CD4-positive, alpha-beta T cell treated with Interleukin-15 for 4 hours (primary cell): ENCODE measurements at regions not wholly inside any gene's neighbourhood (a gene's known extent, or its start where the extent isn't known, plus 50 kb on each side); places are given as distances from the start of the nearest gene placed in this dataset.

Source experiments
- DNase-seq: peaks from one replicate; pipeline ENCODE4 v3.0.0-alpha.2; 2020; ENCODE audit warnings: low spot score

- DNase-seq: no peak
These were observed 332.0 kb downstream of the PCDH18 start for GRCh38 chr4:137200322-137200721.

DNA sequence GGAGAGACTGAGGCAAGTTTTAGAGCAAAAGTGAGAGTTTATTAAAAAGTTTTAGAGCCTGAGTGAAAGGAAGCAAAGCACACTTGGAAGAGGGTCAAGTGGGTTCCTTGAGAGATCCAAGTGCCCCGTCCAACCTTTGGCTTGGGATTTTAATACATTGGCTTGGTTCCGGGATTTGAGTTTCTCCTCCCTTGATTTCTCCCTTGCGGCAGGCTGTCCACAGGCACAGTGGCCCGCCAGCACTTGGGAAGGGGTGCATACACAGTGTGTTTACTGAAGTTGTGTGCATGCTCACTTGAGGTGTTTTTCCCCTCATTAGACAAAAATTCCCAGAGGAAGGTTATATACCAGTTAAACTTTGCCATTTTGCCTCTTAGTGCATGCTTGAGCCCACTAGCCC is 333.5 kb downstream of the PCDH18 start:
- no peak for DNase-seq

GRCh38 chr4:137194670-137195069 is 337.6 kb downstream of the PCDH18 start:
- no peak for DNase-seq

GRCh38 chr4:137193564-137193963 is 338.7 kb downstream of the PCDH18 start:
- DNase-seq: no peak

GRCh38 chr4:137181293-137181899 is 350.9 kb downstream of the PCDH18 start:
- DNase-seq: no peak

DNA sequence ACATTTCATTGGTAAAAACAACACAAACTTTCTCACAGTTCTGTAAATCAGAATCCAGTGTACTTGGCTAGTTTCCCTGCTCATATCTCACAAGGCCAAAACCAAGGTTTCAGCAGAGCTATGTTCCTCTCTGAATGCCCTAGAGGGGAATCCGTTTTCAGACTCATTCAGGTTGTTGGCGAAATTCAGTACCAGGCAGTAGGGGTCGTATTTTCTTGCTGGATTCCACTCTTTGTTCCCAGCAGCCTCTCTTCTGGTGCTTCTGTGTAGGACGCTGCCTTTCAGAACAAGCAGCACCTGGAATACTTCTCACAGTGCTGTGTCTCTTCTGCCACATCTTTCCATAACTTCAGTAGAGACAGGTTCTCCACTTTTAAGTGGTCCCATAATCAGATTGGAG is 351.9 kb downstream of the PCDH18 start:
- DNase-seq: no peak

DNA sequence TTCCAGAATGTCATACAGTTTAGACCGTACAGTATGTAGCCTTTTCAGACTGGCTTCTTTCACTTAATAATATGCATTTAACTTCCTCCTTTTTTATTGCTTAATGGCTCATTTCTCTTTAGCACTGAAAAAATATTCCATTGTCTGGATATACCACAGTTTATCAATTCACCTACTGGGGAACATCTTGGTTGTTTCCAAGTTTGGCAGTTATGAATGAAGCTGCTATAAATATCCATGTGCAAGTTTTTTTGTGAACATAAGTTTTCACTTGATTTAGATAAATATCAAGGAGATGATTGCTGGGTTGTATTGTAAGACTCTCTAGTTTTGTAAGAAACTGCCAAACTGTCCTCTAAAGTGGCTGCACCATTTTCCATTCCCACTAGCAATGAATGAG is 375.5 kb downstream of the PCDH18 start:
- no peak for DNase-seq

DNA sequence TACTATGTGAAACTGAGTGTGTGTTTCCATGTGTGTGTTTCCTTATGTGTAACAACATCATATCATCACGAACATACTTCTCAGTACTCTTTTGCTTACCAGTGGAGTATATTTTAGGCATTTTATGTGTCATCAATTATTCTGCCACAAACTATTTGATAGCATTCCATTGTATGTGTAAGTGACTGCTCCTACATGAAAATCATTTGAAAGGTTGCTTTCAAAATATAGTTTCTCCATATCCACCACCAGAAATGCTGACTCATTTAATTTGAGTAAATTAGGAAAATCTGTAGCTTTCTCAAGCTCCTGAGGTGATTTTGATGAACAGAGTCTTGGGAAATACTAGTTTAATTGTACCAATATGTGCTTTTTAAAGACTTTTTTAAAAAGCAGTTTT is 376.2 kb downstream of the PCDH18 start:
- no peak for DNase-seq

DNA sequence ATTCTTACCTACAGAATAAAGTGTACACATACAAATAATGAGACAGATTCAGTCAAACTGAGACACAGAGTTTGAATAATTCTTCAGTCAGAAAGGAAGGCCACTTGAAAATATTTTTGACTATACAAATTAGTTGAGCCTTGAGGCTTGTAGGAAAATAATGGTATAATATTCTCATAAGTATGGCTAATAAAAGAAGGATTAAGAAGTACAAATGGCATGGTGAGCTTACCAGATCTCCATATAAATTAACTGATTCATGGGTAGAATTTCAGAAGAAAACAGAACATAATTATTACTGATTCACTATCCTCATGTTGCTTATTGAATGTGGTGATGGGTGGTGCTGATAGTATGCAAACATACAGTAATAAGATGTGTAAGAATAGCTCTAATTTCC is 401.1 kb downstream of the PCDH18 start:
- DNase-seq: no peak

- DNase-seq: no peak
These were observed 402.4 kb downstream of the PCDH18 start for GRCh38 chr4:137129845-137130244.

- no peak for DNase-seq
These were observed 402.9 kb downstream of the PCDH18 start for GRCh38 chr4:137129441-137129840.

DNA sequence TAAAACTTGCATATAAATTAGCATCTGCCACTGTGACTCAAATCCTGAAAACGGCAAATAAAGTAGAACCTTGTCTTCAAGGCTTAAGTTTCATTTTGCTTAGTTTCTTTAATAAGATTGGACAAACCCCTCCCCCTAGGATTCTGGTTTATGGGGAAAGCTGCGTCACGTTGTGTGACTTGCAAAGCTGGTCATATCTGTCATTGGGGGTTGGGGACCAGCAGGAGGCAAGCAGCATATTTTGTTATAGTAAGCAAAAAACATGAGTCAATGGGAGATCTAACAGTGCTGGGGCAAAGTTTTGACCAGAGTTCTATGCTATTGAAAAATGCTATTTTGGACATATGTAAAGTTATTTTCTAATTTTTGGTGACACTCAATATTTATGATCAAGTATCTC is 407.3 kb downstream of the PCDH18 start:
- no peak for DNase-seq

DNA sequence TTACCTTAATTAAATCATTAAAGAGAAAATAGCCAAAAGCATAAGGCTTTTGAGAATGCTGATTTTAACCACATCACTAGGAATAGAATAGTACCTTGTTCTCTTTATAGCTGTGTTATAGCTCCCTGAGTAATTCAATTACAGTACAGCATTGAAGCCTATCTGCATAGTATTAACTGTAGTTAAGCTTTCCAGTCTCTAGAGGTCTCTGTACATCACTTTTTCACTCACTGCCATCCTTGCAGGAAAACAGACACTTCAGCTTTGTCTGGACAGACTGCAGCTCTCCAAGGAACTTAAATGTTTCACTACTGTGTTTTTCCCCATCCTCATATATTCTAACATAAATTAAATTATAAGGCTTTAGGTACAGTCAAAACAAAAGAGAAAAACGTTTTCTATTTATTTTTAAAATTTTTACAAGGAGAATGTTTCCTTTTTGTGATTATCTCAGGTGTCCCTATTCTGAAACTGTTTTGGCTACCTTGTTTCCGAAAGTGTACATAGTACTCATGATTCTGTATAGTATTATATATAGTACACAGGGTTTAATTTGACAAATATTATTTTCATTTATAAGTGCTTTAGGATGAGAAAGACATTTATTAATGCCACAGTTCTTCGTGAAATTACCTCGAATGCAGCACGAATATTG is 407.9 kb downstream of the PCDH18 start:
- DNase-seq: no peak

DNA sequence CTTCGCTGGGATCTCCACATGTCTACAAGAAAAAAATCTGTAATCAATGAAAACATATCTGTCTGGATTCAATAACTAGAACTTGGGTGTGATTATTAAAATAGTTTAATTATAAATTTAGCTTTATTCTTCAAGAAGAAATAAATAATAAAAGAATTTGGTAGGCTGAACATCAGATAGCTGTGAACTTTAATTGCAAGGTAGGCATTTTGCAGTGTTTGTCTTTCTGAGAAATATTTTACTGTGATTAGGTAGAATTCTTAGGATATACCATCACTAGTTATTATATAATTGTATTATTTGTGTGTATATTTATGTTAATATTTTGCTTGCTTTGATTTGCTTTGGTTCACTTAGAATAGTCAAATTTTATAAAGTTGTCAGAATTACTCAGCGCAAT is 409.4 kb downstream of the PCDH18 start:
- DNase-seq: no peak

DNA sequence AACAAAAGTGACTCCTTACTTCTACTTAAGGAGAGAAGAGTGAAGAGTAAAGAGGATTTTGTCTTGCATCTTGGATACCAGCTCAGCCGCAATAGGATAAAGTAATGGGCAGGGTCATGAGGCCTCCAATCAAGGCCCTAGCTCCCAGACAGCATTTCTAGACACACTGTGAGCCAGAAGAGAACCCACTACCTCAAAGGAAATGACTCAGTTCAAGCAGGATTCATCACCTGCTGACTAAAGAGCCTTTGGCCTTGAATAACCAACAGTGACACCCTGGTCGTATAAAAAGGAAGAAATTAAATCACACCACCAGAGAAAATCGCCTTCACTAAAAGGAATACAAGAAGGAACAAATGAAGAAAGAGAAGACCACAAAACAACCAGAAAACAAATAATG is 416.1 kb downstream of the PCDH18 start:
- DNase-seq: no peak

- no peak for DNase-seq
These were observed 425.6 kb downstream of the PCDH18 start for GRCh38 chr4:137106733-137107132.

DNA sequence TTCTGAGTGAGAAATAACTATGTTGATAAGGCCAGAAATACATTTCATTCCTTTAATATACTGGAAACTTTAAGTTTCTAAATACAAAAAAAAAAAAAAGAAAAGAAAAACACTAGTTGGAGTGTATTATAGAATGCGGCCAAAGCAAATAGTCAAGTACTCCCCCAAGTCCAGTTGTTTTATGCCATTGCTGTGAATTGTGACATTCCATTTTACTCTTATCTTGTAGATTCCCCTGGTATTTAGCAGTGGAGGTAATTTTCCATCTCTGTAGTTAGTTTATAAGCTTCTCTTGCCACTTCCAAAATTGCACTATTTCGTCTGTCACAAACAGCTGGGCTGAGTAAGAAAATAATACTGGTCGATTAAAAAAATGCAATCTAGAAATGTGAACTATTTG is 426.0 kb downstream of the PCDH18 start:
- no peak for DNase-seq

GRCh38 chr4:137090951-137091350 is 441.3 kb downstream of the PCDH18 start:
- DNase-seq: no peak

DNA sequence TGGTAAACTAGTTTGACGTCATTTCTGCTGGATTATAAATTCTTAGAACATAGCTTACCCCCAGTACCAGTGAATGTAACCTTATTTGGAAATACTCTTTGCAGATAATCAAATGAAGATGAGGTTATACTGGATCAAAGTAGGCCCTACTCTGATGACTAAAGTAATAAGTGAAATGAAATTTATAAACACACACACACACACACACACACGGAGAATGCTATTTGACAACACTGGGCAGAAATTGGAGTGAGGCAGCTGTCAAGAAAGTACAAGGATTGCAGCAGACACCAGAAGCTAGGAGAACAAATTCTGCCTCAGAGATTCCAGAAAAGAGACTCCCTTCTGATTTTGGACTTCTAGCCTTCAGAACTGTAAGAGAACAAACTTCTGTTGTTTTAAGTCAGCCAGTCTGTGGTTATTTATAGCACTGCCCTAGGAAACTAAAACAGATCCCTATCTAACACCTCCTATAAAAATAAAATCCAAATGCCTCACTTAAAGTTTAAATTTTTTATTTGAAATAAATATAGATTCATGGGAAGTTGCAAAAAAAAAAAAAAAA is 448.6 kb downstream of the PCDH18 start:
- DNase-seq: no peak

DNA sequence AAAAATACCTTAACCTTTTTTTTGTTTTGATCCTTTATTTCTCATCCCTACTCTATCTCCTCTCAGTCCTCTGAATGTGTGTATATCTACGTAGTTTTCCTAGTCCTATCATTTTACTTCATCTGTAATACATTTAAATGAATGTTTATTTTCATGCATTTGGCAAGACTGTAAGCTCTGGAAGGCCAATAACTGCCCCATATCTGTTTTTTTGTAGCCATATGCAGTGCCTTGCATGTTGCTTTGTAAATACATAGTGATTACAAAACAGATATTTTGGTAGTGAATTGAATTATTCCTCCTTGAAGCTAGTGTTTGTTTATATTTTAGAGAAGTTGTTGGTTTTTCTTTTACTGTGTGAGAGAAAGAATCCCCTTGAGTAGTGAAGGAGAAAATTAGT is 450.2 kb downstream of the PCDH18 start:
- DNase-seq: no peak

DNA sequence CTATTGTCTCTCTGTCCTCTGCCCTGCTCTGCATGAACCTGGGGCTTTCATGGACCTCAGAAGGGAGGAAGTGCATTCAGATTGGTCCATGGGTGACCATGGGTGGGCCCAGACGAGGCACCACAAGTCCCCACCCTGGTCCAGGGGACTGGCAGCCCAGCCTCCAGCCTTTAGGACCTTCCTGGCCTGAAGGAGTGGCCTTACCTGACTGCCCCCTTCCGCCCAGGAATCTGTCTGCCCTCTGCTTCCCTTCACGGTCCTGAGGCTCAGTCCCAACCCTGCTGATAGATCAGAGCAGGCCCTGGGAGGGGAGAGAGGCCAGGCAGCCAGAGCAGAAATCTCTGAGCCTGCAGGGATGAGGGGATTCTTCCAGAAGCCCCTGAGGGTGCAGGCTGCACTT is 455.4 kb downstream of the PCDH18 start:
- no peak for DNase-seq

- no peak for DNase-seq
These were observed 456.7 kb downstream of the PCDH18 start for GRCh38 chr4:137075586-137075985.

GRCh38 chr4:137070614-137071013 is 461.7 kb downstream of the PCDH18 start:
- no peak for DNase-seq

DNA sequence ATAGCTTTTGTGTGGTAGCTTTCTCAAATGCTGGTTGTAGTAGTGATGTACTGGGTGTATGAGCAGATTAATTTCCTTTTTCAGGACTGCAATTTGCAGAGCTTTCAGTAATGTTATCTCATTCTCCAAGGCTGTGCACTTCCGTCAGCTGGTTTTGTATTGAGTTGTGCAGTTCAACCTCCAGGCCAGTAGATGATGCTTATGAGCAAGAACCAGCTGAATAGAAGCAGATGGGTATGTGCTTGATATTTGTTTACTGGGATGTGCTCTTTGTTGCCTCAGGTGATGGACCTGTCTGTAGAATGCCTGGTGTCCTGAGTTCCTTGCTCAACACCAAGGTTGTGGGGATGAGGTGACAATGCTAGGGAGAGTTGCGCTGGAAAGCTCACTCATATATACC is 462.8 kb downstream of the PCDH18 start:
- no peak for DNase-seq
